ENCODE measurements at regions not wholly inside any gene's neighbourhood (a gene's known extent, or its start where the extent isn't known, plus 50 kb on each side); places are given as distances from the start of the nearest gene placed in this dataset.

DNA sequence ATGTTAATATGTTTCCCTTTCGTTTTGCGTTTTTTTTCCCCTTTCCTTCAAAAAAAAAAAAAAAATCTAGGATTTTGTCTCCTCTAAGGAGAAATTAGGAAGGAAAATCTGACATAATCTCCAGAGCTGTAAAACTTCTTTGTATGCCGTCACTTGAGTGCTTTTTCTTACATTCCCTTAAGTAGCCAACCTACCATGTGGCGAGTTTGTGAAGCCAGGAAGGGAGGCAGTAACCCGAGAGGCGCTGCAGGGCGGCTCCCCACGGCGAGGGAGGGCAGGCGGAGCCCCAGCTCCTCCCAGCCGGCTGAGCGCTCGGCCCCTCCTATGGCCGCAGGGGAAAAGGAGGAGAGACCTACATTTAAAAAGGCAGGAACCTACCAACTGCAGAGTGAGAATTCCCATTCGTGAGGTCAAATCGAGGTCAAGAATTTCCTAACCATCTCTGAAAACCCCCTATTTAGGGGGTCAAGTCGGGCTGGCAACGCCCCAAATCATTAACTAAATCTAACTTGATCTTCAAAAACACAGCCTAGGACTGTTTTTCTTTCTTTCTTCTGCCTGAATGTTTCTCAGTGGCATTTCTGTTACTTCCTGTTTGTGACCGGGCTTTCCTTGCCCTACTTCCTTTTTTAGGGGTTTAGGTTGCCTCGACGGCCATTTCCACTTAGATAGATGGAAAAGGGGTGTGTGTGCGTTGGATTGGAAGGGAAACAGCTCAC lies 345.1 kb upstream of the KLF3 start:
- WGBS, 2 donors (ENCODE audit: low coverage in 1 of 2) = 3% methylated on average over 6 to 22 of the region's 22 CpGs
- peak; percentile 93 for DNase-seq
- TF ChIP-seq EP300 (IDR thresholded peaks at IDR 0.05; ENCODE audit: low read depth) = no peak
- TF ChIP-seq POLR2AphosphoS5 (IDR thresholded peaks at IDR 0.05) = peak; percentile 68 to 81 (median 78)
- TF ChIP-seq POLR2A (IDR thresholded peaks at IDR 0.05) = peak; percentile 54
- TF ChIP-seq, protein P1, sequence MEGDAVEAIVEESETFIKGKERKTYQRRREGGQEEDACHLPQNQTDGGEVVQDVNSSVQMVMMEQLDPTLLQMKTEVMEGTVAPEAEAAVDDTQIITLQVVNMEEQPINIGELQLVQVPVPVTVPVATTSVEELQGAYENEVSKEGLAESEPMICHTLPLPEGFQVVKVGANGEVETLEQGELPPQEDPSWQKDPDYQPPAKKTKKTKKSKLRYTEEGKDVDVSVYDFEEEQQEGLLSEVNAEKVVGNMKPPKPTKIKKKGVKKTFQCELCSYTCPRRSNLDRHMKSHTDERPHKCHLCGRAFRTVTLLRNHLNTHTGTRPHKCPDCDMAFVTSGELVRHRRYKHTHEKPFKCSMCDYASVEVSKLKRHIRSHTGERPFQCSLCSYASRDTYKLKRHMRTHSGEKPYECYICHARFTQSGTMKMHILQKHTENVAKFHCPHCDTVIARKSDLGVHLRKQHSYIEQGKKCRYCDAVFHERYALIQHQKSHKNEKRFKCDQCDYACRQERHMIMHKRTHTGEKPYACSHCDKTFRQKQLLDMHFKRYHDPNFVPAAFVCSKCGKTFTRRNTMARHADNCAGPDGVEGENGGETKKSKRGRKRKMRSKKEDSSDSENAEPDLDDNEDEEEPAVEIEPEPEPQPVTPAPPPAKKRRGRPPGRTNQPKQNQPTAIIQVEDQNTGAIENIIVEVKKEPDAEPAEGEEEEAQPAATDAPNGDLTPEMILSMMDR (IDR thresholded peaks at IDR 0.05) = peak in 2 of 5 experiments; percentile 9 to 34
- no peaks in the 10 kb centered on the region for H3K27me3 ChIP-seq
- H3K4me3 ChIP-seq = peak overlapping the region in 3 of 4 donors; percentile 1 to 34 (median 6)
- H3K4me1 ChIP-seq = peaks cover 10 to 45% (median 24%) of the 10 kb centered on the region in 4 donors
- H3K9me3 ChIP-seq = no peaks in the 10 kb centered on the region
- H3K27ac ChIP-seq = peak overlapping the region; percentile 87 to 90 (median 90)
- intact Hi-C loops (cut with DNase I; ENCODE audit: low total_unique reads) = loop anchor here (2.0 to 10.0 kb wide), 2 partner anchors 254 to 356 kb away; no protein-coding TSS in a partner anchor
- no peaks in the 10 kb centered on the region for H3K36me3 ChIP-seq
- in situ Hi-C loops (cut with MboI; ENCODE audit: low pct_ligation_motif_present in 1 of 4, low pct_unique_long_range_greater_than_20kb in 1 of 4, low sequenced_read_pairs in 3 of 4) = loop anchor here (5.0 to 25.0 kb wide), 5 partner anchors 132 to 353 kb away; no protein-coding TSS in a partner anchor

DNA sequence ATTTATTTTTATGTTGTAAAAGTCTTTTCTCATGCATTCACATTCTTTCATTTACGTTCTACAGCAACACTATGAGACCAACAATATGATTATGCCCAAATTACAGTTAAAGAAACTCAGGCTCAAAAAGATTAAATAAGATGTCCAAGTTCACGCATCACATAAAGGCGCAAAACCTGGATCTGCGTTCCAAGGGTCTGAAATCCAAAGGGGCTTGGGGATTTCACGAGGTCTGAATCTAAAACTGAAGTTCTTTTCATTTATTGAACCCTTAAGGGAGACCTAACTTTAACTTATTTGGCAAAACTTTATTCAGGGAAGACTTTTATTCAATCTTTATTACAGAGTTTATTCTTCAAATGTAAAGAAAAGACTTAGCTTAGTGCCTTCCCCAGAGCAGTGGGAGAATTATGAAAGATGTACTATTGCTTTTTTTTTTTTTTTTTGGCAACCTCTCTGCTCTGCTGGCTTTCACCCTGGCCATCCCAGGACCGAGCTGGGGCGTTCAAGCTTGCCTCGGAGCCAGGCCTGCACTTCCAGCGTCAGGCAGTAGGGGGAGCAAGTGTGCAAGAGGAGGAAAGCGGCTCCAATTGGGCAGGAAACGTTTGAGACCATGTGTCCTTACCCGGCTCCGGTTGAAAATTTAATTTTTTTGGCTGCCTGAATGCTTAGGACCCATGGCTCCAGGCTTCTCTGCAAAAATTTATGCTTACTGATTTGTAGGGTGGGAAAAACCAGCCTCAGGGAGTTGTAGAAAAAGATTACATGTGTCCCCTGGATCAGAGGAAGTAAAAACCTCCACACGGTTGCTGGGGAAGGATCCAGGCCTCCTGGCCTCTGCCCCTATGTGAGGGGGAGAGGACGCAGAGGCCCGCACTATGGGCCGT lies 344.3 kb upstream of the KLF3 start:
- H3K36me3 ChIP-seq = no peaks in the 10 kb centered on the region
- H3K27me3 ChIP-seq = no peaks in the 10 kb centered on the region
- H3K4me1 ChIP-seq = peaks cover 10 to 37% (median 19%) of the 10 kb centered on the region in 4 donors
- H3K27ac ChIP-seq = peak overlapping the region; percentile 87 to 90 (median 90)
- WGBS, 2 donors (ENCODE audit: low coverage in 1 of 2) = 22 to 26% methylated on average over 10 to 17 of the region's 17 CpGs
- H3K4me3 ChIP-seq = peak overlapping the region in 3 of 4 donors; percentile 1 to 34 (median 6)
- H3K9me3 ChIP-seq = no peaks in the 10 kb centered on the region
- in situ Hi-C loops (cut with MboI; ENCODE audit: low pct_ligation_motif_present in 1 of 4, low pct_unique_long_range_greater_than_20kb in 1 of 4, low sequenced_read_pairs in 3 of 4) = loop anchor here (5.0 to 25.0 kb wide), 6 partner anchors 132 to 355 kb away; no protein-coding TSS in a partner anchor
- peak in 2 of 3 donors; percentile 38 to 60 for TF ChIP-seq POLR2AphosphoS5 (IDR thresholded peaks at IDR 0.05)
- no peak for TF ChIP-seq POLR2A (IDR thresholded peaks at IDR 0.05)
- TF ChIP-seq, protein P1 (IDR thresholded peaks at IDR 0.05) = peak; percentile 98 to 100 (median 99)
- no peak for TF ChIP-seq EP300 (IDR thresholded peaks at IDR 0.05; ENCODE audit: low read depth)
- peak; percentile 98 for DNase-seq
- intact Hi-C loops (cut with DNase I; ENCODE audit: low total_unique reads) = loop anchor here (1.0 to 10.0 kb wide), 3 partner anchors 255 to 355 kb away; no protein-coding TSS in a partner anchor

DNA sequence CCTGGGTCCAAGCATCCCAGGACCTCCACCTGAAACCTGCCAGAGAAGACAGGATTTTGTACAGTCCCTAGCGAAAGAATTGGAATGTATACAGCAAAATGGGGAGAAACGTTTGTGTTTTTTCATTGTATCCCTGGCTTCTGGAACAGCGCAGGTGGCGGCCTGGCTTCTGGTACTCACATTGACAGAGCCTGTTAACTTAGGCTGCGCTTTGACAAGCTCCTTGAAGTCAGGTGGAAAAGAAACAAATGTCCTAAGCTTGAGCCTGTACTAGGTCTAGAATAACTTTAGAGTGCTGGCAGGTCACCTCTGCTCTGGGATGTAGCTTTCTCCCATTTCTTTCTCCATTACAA lies 343.7 kb upstream of the KLF3 start:
- no peak for DNase-seq
- in situ Hi-C loops (cut with MboI; ENCODE audit: low pct_ligation_motif_present in 1 of 4, low pct_unique_long_range_greater_than_20kb in 1 of 4, low sequenced_read_pairs in 3 of 4) (loop anchor here in 2 of 4 donors (10.0 to 25.0 kb wide), 2 partner anchors 258 to 354 kb away; no protein-coding TSS in a partner anchor), intact Hi-C loops (cut with DNase I; ENCODE audit: low total_unique reads) (loop anchor here (1.0 kb wide), 1 partner anchor 343 kb away; no protein-coding TSS in a partner anchor)
- Histone ChIP-seq H3K9me3 (no peaks in the 10 kb centered on the region), H3K27ac (peak overlapping the region; percentile 87 to 90 (median 90)), H3K27me3 (no peaks in the 10 kb centered on the region), H3K4me1 (peaks cover 10 to 31% (median 18%) of the 10 kb centered on the region in 4 donors), H3K36me3 (no peaks in the 10 kb centered on the region), H3K4me3 (no peak overlapping the region)
- WGBS, 2 donors (ENCODE audit: low coverage in 1 of 2) = 55 to 87% methylated on average over 4 to 5 of the region's 5 CpGs
- no peak for TF ChIP-seq POLR2AphosphoS5 (IDR thresholded peaks at IDR 0.05)
- no peak for TF ChIP-seq EP300 (IDR thresholded peaks at IDR 0.05; ENCODE audit: low read depth)
- TF ChIP-seq POLR2A (IDR thresholded peaks at IDR 0.05) = no peak
- TF ChIP-seq, protein P1 (IDR thresholded peaks at IDR 0.05) = no peak
